Activated CD4-positive, CD25-positive, alpha-beta regulatory T cell (primary cell): ENCODE measurements at regions not wholly inside any gene's neighbourhood (a gene's known extent, or its start where the extent isn't known, plus 50 kb on each side); places are given as distances from the start of the nearest gene placed in this dataset.
"Not testable (repeated sequence)": the region's sequence is repeated elsewhere in the genome, so short reads cannot be mapped to it uniquely, and the experiment has no call there.

Experiments
- DNase-seq, 4 experiments: peaks; one replicate each; lab custom pipeline; 2025; lab: John Stamatoyannopoulos, UW

- DNase-seq = no peak
Measured at GRCh38 chr13:89214185-89214584, 1543.0 kb downstream of the SLITRK5 start.

DNA sequence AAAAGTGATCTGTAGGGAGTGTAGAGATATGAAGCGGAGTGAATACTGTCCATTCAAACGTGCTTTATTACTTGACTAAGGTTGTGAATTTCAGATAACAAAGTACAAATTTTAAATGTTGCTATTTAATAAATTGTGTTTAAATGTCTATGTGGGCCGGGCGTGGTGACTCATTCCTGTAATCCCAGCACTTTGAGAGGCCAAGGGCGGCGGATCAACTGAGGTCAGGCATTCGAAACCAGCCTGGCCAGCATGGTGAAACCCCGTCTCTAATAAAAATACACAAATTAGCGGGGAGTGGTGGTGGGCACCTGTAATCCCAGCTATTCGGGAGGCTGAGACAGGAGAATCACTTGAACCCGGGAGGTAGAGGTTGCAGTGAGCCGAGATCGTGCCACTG is 1544.1 kb downstream of the SLITRK5 start:
- not testable (repeated sequence) for DNase-seq

- DNase-seq = no peak
Measured at GRCh38 chr13:89217813-89218212, 1546.6 kb downstream of the SLITRK5 start.

DNA sequence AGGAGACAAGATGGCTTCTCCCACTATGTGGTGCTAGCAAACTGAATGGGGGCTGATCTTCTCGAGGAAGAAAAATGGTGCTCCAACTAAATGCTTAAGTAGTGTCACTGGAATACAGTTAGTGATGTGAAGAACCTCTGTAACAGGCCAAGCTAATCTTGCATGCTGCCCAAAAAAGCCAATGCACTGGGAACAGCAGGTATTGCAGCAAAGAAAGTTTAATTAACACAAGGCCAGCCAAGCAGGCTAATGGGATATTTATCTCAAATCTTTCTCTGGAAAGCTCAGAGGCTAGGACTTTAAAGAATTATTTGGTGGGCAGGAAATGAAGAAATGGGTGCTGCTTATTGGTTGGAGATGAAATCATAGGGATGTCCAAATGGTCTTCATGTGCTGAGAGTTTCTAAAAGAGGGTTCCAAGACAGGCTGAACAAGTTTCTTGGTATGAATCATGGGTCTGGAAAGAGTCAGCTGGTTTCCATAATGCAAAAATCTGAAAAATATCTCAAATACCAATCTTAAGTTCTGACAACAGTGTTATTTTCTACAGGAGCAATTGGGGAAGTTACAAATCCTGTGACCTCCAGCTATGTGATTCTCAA is 1550.5 kb downstream of the SLITRK5 start:
- no peak for DNase-seq

DNA sequence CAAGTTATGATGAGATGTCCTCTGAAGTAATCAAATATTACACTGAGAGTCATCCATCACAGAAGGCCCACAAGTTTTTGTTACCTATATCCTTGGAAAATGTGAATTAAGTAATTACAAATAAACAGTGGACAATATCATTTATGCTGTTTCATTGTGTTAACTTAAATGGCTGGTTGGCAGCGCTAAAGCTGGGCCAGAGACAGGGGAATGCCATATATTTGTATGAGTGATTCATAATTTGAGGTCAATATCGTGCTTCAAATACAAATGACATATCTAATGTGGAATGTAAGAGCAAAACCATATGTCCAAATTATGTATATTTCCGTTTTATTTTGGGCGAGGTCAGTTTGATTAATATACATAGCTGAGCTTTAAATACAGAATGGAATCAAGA is 1556.2 kb downstream of the SLITRK5 start:
- no peak for DNase-seq

GRCh38 chr13:89238496-89238895 is 1567.3 kb downstream of the SLITRK5 start:
- no peak for DNase-seq

- DNase-seq = no peak
Measured at GRCh38 chr13:89239361-89240127, 1568.4 kb downstream of the SLITRK5 start.

DNA sequence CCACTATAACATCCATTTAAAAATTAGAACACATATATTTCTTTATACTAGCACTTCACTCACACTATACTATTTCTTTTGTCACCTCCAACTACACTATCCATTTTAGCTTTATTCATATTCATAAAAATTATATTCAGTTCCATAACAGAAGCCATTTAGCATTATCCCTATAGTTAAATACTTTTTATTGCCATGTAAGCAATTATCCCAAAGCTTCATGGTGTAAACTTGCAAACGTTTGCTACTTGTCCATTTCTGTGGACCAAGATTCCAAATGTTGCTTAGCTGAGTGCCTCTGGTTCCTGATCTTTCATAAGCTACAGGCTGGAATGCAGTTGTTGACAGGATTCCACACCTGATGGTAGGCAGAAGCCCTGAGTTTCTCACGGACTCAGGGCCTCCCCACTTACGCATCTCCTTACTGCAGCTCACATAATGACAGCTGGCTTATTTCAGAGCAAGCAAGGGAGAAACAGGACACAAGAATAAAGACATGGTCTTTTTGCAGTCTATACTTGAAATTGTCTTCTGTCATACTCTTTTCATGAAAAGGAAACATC is 1584.8 kb downstream of the SLITRK5 start:
- DNase-seq = no peak

GRCh38 chr13:89267734-89268133 is 1596.6 kb downstream of the SLITRK5 start:
- DNase-seq = no peak

DNA sequence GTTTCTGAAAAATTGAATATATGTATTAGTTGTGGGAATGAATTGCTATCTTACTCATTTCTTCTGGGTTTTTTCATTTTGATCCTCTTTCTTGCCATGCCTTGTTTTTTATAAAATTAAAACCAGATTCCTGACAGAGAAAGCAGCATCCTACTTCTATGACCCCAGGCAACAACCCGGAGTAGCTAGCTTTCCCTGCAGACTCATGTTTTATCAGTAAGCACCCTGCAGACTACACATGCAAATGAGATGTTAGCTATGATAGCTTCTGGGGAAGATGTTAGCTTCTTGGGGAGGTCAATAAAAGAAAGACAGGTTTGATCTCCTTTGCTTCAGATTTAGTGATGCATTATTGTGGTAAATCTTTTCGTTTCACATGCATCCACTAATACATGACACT is 1598.6 kb downstream of the SLITRK5 start:
- DNase-seq = no peak

- no peak for DNase-seq
Measured at GRCh38 chr13:89270736-89271135, 1599.6 kb downstream of the SLITRK5 start.

GRCh38 chr13:89279374-89279773 is 1608.2 kb downstream of the SLITRK5 start:
- no peak for DNase-seq

- no peak for DNase-seq
Measured at GRCh38 chr13:89281331-89281730, 1610.2 kb downstream of the SLITRK5 start.

- no peak for DNase-seq
Measured at GRCh38 chr13:89282241-89282640, 1611.1 kb downstream of the SLITRK5 start.

- no peak for DNase-seq
Measured at GRCh38 chr13:89287381-89287780, 1616.2 kb downstream of the SLITRK5 start.

DNA sequence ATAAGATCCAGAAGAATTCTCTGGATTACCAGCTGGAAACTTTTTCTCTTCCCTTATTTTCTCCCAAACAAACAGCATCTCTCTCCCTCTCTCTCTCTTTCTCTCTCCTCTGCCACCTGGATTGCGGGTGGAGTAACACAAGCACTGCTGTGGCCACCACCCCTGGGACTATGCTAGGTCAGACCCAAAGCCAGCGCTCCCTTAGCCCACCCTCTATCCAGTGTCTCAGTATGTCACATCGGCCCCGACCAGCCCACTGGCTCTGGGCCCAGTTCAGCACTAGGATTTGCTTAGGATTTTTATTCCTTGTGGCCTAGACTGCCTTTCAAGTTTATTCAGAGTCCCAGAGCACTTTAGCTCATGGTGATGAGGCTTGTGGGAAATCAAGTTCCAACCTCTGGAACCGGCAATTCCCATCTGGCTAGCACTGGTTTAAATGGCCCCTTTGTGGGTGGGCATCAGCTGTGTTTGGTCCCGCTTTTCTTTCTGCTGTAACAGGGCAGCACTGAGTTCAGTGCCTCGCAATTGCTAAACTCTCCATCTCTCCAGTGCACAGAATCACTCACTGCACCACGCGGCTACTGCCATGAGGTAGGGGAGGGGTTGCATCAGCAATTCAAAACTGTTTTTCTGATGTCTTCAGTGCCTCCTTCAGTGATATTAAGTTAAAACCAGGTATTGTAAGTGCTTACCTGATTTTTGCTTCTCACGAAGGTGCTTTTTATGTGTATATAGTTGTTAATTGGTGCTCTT is 1623.1 kb downstream of the SLITRK5 start:
- DNase-seq = no peak

DNA sequence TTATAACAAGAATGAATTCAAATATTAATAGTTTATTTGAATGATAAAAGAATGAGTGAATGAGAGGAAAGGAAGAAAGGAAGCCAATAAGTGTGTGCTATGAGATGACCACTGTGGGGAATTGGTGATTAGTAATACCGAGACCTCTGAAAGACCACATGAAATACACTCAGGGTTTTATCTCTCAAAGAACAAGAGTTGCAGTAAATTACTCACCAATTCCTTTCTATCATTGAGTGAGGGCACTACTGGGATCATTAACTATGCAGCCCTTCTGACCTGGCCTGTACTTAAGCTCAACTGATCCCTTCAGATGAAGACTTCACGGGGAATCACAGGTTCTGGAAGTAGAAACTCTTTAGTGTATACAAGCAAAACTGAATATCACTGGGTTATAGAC is 1636.1 kb downstream of the SLITRK5 start:
- DNase-seq = no peak

DNA sequence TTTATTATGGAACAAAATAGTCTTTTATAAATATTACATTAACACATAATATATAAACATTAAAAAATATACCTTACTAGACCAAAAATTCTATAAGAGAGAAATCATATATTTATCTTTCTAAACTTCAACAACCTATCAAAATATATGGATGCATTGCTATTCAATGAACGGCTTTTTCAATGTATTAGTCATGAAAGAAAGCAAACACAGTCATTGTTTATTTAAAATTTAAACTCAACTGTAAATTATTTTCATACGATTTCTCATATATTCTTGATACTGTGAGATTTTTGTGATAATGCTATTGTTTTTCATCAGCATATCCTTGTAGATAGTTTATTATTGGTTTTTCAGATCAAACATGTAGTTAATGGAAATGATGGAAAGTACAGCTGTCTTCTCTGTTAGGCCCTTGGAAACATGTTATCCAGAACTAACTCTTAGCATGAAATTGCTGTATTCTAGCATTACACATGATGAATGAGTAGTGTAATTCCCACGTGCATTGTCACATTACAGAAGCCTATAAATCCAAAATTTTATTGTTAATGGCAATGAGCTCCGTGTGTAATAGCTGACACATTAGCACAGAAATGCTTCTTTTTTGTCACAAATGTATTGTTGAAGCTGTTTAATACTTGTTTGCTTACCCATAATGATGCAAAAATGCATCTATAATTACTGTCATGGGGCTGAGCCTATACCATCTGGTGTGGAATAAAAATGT is 1639.9 kb downstream of the SLITRK5 start:
- DNase-seq = no peak

DNA sequence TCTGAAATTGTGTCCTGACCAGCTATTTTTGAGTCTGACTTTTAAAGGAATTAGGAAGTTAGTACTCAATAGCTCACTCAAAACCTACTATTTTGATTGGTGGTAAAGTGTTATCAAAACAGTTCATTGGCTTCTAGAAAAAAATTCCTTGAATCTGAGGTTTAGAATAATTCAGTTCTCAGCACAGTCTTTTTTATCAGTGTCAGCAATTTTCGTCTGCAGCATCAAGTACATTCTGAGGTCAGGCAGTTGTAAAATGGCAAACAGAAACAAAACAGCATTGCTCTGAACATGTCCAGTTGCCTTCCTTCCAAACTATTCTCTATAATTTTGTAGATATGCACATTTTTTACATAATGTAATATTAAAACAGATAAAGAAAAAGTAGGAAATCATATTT is 1644.1 kb downstream of the SLITRK5 start:
- no peak for DNase-seq

DNA sequence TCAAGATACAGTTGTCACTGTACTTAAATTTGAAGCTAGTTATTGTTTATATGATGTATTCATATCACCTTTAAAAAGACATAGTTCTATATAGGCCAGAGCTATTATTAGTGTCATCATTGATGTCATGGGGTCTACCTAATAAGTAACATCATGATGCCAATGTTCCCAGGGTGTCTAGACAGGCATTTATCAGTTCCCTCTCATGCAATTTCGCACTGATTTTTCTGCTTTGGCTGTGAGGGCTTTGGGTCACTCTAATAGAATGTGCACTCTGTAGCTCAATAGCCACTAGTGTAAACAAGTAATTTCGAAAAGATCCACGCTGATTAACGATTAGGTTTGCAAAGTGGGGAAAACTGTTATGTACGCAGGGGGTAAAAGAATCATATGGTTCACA is 1651.3 kb downstream of the SLITRK5 start:
- no peak for DNase-seq

GRCh38 chr13:89324582-89324981 is 1653.4 kb downstream of the SLITRK5 start:
- no peak for DNase-seq

- DNase-seq = no peak
Measured at GRCh38 chr13:89343165-89343564, 1672.0 kb downstream of the SLITRK5 start.
